NCI-H446 (cell line): ENCODE measurements at regions not wholly inside any gene's neighbourhood (a gene's known extent, or its start where the extent isn't known, plus 50 kb on each side); places are given as distances from the start of the nearest gene placed in this dataset.
A peak's percentile ranks its signal among the peaks of the same experiment; 100 is the strongest.
"Not testable (repeated sequence)": the region's sequence is repeated elsewhere in the genome, so short reads cannot be mapped to it uniquely, and the experiment has no call there.

Source experiments
- DNase-seq, 2 experiments: peaks; one replicate each; lab custom pipeline; 2025; lab: John Stamatoyannopoulos, UW

DNA sequence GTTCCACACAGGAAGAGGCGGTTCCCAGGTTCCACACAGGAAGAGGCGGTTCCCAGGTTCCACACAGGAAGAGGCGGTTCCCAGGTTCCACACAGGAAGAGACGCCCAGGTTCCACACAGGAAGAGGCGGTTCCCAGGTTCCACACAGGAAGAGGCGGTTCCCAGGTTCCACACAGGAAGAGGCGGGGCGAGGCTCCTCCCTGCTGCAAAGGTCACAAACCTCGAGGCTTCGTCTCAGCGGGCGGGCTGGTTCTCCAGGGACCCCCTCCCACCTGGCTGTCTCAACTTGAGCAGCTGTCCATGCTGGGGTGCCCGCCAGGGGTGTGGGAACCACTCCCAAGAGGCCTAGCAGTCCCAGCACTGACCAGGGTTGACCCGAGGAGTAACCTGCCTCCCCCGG lies 94.3 kb upstream of the RUFY1 start:
- not testable (repeated sequence) for DNase-seq

DNA sequence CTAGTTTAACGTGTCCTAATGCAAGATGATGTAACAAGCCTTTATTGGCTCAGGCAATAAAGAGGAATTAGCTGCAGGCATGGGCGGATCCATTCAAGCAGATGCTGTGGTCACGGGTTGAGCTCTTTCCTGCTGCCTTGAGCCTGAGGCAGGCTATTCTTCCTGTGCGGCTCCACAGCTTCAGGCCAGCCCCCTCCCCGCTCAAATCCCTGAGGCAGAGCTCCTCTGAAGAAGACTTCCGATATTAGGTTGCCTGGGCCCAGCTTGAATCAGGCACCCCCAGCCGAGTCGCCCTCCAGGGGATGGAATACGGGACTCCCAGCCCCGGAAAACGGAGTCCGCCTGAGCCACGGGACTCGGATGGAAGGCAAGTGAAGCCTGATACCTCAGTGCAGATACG lies 95.0 kb upstream of the RUFY1 start:
- no peak for DNase-seq

DNA sequence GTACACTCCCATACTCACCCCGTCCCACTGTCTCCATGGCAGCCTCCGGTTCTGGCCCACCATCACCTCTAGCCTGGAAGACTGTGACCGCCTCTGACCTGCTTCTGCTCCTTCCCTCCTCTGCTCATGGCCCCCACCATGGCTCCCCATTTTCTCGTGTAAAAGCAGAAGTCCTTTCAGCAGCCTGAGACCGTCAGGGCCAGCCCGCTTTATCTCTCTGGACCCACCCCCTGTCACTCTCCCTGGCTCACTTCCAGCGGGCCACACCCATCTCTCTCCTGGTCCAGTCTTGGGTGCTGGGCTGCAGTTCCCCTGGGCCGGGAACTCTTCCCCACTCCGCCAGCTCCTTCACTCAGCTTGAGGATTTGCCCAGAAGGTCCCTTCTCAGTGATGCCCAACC lies 96.0 kb upstream of the RUFY1 start:
- DNase-seq = no peak

DNA sequence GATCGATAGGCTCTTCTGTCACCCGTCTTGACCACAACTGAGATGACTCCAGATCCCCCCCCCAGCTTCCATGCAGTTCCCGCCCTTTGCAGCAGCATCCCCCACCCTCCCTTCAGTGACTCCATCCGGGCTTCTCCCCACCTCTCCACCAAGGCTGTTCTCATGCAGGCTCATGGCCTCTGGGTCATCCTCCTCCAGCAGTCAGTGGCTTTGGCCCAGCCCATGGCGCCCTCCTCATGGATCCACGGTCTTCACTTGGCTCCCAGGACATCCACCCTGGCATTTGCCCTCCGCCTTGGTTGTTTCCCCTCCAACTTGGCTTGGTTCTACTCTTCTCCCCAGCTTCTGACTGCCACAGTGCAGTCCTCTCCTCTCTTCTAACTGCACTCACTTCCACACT lies 96.7 kb upstream of the RUFY1 start:
- no peak for DNase-seq

DNA sequence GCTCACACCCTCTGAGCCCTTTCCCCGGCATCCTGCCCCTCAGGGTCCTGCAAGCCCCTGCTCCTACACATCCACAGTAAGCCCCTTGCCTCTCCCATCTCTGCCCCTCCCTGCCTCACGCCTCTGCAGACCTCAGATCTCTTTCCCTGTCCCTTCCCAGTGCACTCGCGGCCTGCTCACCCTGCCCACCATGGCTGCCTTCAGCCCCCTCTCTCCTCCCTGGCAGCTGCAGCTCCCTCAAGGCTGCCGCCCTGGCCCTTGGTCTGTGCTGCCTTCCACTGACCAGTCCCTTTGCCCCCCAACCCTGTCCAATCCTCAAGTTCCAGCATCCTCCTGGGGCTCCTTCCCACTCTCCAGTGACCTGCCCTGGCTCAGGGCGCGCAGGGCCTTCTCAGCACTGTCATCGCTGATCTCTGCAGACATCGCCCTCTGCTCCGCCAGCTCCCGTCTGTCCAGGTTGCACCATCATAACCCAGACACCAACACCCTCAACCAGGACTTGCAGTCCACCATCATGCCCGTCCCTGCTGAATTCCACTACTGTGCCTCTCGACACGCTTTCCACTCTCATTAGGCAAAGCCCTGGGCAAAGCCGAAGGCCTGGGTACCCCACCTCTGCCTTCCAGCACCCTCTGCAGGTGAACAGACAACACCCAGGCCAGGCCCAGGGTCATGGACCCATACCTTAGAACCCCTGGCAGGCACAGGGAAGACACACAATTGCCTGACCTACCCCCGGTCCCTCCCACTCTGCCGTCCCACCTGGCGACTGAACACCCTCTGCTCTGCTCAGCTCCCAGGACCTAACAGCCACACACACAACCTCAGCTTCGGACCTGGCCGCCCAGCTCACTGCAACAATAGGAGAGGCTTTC lies 97.8 kb upstream of the RUFY1 start:
- DNase-seq = no peak

DNA sequence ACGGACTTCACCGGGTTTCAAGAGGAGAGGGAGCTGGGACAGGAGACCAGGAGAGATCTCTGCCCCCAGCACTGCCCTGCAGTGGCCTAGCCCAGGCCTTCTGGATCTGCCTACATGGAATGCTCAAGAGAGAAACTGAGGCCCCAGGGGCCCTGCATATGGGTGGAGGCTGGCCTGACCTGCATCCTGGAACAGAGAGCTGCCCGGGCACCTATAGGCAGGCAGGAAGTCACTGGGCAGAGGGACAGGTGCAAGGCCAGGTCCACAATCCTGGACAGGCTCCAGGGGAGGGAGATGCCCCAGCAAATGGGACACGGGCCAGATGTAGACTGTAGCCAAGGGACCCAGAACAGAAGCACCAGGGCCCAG lies 98.5 kb upstream of the RUFY1 start:
- no peak for DNase-seq

DNA sequence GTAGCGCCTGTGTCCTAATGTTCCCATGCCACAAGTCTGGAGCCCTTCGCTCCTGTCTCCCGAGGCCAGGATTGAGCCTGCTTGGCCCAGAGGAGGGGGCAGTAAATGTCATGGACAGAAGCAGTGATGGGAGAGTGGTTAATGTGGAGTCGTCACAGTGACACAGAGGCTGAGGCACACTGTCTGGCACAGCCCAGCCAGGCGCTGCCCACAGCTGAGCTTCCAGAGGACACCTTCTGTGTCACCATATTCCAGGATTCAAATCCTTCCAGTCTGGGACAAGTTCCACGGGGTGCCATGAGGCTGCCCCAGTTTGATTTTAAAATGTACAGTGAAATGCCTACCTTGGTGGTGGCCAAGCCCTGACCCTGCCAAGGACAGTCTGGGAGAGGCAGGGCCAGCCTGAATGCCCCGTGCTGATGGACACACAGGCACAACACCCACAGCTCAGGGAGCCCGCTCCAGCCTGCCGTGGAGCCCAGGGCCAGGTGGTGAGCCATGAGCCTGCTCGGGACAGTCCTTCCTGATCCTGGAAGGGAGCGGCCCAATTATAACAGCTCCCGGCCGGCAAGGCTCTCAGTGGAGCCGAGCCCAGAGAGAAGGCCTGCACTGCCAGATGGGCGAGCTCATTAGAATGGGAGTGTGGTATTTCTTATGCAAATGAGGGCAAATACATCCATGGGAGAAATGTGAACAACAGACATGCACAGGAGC lies 99.1 kb upstream of the RUFY1 start:
- DNase-seq = no peak

DNA sequence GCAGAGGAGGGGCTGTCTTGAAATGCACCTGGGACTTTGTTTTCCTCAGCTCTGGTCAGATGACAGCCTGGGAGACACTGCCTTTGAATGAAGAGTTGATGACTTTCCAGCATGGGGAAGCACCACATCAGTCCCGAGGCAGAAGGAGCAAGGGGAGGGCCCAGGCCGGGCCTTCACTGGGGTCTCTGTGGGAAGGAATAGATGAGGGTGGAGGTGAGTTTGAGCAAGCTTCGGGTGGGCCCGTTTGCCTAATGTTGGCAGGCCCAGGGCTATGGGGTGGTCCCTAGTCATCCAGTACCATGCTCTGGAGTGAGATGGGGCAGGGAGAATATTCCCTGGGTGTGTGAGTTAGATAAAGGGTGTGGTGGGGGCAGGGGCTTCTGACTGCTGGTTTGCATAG lies 100.4 kb upstream of the RUFY1 start:
- DNase-seq = not testable (repeated sequence)

DNA sequence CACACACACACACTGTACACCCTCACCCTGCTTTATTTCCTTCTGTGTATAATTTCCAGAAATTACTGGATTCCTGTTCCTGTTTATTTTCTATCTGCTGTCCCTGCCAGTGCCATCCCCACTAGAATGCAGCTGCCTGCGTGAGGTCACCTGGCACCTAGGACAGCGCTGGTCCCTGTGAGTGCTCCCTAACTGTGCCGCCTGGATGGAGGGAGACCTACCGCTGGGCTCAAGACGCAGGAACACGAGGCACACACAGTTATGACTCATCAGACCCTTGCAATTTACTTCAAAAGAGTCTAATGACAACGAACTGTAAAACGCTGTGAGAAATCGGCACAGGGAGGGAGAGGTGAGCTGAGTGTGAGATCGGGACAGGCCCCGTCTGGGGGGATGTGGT lies 102.1 kb upstream of the RUFY1 start:
- DNase-seq = not testable (repeated sequence)

DNA sequence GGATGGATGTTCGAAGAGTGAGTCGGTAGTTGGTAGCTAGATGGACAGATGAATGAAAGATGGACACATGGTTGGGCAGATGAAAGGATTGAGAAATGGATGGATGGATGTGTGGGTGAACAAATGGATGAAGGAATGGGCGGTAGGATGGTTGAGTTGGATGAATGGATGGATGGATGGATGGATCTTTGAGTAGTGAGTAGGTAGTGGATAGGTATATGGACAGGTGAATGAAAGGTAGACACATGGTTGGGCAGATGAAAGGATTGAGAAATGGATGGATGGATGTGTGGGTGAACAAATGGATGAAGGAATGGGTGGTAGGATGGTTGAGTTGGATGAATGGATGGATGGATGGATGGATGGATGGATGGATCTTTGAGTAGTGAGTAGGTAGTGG lies 97.0 kb upstream of the ADAMTS2 start:
- DNase-seq = not testable (repeated sequence)

DNA sequence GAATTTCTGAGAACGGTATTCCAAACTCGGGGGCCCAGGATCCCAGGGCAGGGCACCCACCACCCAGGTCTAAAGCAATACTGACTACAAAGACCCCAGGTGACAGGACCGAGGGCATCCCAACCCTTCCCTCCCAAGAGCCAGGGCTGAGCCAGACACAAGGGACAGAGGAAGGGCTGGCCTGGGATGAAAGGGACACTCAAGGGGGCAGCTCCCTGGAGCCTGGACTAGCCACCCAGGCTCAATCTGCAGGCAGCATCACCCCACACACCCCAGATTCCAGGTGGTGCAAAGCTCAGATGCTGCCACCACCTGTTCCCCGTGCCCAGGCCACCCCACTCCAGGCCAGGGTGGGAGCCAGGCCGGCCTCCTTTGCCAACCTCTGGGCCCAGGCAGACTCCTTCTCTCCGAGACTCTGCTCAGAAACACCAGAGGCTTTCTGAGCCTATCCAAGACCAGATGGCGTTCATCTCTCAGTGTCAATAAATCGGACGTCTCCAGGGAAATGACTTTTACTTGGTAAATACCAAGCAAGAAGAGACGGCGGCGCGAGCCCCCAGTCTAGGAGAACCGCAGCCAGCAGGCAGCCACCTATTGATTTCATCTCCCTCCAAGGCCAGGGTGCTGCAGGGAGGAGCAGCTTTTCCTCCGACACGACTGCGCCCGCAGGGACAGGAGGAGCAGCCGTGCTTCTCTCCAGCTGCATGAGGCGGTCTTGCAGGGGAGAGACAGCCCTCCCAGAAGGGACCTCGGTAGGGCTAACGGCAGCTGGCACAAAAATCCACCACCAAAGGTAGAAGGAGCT lies 94.1 kb upstream of the ADAMTS2 start:
- peak in 1 of 2 experiments; percentile 83 for DNase-seq

DNA sequence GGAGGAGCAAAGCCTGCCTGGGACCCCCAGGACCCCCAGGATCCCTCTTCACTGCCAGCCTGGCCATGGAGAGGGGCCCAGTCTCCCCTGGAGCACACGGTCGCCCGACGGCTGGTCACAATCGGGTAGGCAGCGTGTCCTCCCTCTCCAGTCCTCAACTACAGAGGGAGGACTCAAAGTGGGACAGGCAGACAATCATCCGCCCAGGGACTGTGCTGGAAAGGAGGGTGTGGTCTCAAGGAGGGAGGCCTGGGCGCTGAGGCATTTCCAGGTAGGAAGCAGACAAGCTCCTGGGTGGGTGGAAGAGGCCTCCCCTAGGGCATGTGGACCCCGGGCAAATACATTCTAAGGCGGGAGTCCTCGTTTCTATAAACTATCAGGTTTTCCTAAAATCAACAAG lies 93.2 kb upstream of the ADAMTS2 start:
- DNase-seq = no peak

DNA sequence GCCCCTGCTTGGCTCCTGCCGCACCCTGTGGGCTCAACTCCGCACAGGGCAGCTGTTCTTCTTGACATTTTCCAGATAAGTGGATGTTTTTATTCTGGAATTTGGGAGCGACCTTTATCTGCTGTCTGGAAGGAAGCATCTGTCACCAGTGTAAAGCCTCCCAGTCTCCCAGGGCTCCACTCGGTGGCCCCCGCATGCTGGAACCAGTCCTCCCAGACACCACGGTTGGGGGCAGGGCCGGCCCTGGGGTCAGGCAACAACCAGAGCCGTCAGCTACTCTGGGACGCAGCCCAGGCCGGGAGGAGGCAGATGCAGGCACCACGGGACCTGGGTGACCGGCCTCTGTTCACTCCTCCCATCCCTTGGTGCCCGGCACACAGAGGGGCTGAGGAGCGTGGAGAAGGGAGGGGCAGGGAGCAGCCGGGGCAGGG lies 92.8 kb upstream of the ADAMTS2 start:
- no peak for DNase-seq

DNA sequence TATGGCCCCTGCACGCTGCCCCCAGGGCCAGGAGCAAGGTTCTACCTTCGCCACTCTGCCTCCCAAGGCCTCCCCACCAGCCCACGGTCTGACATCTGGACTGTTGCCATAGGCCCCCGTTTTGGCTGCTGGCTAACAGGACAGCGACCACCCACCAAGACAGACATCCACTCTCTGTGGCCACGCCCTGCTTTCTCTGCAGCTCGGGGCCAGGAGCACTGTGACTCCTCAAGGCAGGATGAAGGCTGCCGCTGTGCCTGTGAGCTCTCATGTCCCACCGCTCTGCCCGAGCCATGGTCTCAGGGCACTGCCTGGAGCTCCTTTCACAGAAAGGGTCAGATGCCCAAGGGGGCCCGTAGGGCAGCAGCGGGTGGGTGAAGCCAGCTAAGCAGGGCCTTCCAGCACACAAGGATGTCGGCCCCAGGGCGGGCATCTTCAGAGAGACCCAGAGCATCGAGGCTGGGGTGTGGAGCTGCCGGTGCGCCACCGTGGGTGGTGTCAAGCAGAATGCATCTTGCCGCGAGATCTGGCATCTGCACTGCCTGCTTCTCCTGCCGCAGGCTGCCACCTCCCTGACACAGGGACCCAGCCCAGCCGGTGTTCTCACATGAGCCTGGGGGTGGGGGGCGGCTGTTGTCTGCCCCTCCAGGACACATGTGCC lies 92.2 kb upstream of the ADAMTS2 start:
- DNase-seq = no peak

DNA sequence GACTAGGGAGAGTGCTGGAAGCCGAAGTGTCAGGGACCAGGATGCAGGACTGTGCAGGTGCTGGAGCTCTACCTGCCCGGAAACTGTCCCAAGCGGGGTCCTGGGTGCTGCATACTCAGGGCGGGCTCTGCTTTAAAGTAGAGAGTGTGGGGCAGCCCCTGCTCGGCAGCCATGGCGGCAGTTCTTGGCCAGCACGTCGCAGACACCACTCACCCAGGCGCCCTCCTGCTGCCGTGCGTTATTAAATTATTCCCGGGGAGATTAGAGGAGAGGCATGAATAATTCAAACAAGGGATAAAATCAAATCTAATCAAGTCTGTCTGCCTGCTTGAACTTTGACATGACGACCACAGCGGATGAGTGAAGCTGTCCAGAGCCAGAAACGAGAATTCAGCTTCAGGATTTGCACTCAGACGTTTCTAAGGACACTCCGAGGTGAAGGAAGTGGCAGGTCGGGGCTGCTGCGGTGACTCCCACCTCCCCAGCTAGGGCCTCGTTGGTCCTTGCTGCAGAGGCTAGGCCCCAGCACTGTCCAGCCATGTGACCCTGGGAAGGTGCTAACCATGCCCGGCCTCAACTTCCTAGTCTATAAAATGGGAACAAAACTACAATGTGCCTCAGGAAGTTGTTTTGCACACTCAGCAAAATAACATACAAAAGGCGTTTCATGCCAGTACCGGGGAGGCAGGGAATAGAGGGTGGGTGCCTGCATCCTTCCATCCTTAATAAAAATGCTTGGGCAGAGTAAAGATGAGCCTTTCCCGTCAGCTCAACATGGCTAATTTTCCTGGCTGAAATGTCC lies 91.3 kb upstream of the ADAMTS2 start:
- no peak for DNase-seq

DNA sequence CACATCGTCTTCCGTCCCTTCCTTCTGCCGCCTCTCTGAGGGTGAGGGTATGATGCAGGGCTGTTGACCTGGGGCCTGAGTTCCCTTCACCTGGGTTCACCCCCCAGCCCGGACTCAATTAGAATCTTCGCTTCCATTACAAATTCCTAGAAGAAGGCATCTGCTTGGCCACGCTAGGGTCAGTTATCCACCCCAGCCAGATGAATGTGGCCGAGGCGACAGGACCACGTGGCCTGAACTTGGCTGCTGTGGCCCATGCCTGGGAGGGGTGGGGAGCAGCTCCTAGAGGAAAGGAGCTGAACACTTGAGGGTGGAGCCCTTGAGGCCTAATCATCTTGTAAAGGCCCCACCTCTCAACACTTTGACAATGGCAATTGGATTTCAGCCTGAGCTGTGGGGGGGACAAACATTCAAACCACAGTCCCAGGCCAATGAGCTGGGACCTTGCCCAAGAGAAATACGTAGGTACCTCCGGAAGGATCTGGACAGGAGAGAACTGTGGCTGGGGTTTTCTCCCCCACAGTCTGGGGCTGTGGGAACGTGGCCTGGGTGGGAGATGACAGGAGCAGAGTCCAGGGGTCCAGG lies 90.6 kb upstream of the ADAMTS2 start:
- no peak for DNase-seq

DNA sequence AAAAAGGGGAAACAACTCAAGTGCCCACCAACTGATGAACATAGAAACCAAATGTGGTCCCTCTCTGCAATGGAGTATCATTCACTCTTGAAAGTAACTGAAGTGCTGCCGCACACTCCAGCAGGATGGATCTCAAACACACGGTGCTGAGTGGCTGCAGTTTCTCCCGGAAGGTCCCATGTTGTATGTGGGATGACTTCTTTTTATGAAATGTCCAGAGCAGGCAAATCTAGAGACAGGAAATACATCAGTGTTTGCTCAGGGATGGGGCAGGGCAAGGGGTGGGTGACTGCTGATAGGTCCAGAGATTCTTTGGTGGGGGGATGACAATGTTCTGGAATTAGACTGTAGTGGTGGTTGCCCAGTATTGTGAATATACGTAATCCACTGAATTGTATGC lies 89.9 kb upstream of the ADAMTS2 start:
- no peak for DNase-seq

DNA sequence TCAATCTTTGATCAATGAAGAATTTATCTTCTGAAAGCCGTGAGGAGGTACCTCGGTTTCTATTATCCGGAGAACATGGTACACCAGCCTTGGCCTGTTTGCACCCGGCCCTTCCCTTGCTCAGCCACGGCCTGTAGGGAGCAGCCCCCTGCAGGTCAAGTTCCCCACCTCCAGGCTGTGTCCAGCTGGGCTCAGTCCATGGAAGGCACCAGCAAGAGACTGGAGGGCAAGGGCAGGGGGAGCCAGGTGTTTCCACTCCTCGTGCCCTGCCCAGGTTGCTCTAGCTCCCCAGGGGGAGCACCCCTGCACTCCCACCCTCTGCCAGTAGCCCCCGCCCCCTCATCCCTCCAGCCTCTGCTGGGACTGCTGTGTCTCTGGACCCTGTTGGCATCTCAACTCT lies 87.3 kb upstream of the ADAMTS2 start:
- DNase-seq = no peak

DNA sequence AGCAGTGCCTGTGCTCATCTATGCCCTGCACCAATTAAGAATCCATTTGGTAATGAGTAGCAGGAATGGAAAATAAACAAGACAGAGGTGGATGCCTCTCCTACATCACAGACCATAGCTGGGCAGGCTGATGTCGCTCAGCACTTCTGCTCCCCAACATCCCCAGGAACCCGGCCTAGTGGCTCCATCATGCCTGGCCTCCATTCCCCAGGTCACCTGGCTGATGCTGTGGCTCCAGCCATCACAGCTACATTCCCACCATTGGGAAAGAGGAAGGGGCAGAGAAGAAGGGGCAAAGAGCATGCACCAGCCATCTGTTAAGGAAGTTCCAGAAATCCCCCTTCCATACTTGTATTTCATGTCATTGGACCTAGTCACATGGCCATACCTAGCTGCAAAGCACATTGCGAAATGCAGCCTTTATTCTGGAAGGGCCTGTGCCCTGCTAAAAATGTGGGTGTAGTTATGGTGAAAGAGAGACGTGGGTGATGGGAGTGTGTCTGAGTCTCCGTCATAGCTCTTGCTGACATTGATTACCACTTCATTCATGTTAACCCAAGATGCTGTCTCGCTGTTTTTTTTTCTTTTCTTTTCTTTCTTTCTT lies 86.1 kb upstream of the ADAMTS2 start:
- no peak for DNase-seq
